Loucy (cell line): ENCODE measurements at regions not wholly inside any gene's neighbourhood (a gene's known extent, or its start where the extent isn't known, plus 50 kb on each side); places are given as distances from the start of the nearest gene placed in this dataset.

ENCODE experiments used
- EZH2phosphoT487 ChIP-seq: fragments of 200-600 bp; IDR thresholded peaks from 2 replicates; pipeline ENCODE4 v1.6.1; 2018; ENCODE audit warnings: antibody characterized with exemption, mild to moderate bottlenecking, moderate library complexity, borderline replicate concordance
- TF ChIP-seq, protein P1 (sequence below): fragments of 200-600 bp; sonication (generic); conservative IDR thresholded peaks from 2 replicates; pipeline ENCODE4 v1.5.1; 2014; ENCODE audit warnings: mild to moderate bottlenecking, antibody characterized with exemption, low read length

DNA sequence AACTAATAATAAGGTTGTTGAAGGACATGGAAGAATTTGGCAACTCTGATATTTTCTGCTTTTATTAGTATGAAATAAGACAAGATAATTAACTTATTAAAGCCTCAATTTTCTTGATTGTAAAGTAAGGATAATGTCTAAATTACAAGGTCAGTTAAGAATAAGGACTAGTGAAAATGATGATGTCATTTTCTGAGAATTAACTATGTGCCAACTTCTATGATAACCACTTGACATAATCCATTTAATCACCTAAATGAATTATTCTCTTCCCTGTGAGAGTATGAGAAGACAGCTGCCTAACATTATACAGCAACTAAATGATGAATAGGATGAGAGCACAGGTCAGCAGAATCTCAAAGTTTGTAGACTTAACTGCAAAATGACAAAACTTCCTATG, 1153.4 kb upstream of the POT1 start:
- TF ChIP-seq, protein P1, sequence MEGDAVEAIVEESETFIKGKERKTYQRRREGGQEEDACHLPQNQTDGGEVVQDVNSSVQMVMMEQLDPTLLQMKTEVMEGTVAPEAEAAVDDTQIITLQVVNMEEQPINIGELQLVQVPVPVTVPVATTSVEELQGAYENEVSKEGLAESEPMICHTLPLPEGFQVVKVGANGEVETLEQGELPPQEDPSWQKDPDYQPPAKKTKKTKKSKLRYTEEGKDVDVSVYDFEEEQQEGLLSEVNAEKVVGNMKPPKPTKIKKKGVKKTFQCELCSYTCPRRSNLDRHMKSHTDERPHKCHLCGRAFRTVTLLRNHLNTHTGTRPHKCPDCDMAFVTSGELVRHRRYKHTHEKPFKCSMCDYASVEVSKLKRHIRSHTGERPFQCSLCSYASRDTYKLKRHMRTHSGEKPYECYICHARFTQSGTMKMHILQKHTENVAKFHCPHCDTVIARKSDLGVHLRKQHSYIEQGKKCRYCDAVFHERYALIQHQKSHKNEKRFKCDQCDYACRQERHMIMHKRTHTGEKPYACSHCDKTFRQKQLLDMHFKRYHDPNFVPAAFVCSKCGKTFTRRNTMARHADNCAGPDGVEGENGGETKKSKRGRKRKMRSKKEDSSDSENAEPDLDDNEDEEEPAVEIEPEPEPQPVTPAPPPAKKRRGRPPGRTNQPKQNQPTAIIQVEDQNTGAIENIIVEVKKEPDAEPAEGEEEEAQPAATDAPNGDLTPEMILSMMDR: no peak
- TF ChIP-seq EZH2phosphoT487: no peak
